ENCODE measurements at regions not wholly inside any gene's neighbourhood (a gene's known extent, or its start where the extent isn't known, plus 50 kb on each side); places are given as distances from the start of the nearest gene placed in this dataset.

GRCh38 chr17:72350073-72350472, 229.3 kb downstream of the SOX9 start:
- no peak for DNase-seq
- in situ Hi-C loops (cut with HindIII; ENCODE audit: low pct_ligation_motif_present, low sequenced_read_pairs), result no loop called here
- H3K27me3 ChIP-seq (replicated peaks), result no peaks in the 10 kb centered on the region
- H3K27ac ChIP-seq, result no peak overlapping the region
- H3K36me3 ChIP-seq (replicated peaks), result no peaks in the 10 kb centered on the region
- TF ChIP-seq CTCF (IDR thresholded peaks at IDR 0.05; ENCODE audit: low read depth, low read length, missing control alignments), result no peak
- no peak overlapping the region for H3K4me3 ChIP-seq (ENCODE audit: low read depth, low read length)

- no peak overlapping the region for H3K4me3 ChIP-seq (ENCODE audit: low read depth, low read length)
- no peaks in the 10 kb centered on the region for H3K27me3 ChIP-seq (replicated peaks)
- DNase-seq, result no peak
- in situ Hi-C loops (cut with HindIII; ENCODE audit: low pct_ligation_motif_present, low sequenced_read_pairs), result no loop called here
- H3K36me3 ChIP-seq (replicated peaks), result no peaks in the 10 kb centered on the region
- TF ChIP-seq CTCF (IDR thresholded peaks at IDR 0.05; ENCODE audit: low read depth, low read length, missing control alignments), result no peak
- H3K27ac ChIP-seq, result no peak overlapping the region
Measured at GRCh38 chr17:72351365-72351764, 230.5 kb downstream of the SOX9 start.

- Histone ChIP-seq H3K36me3 (replicated peaks) (no peaks in the 10 kb centered on the region), H3K27ac (no peak overlapping the region), H3K27me3 (replicated peaks) (no peaks in the 10 kb centered on the region), H3K4me3 (ENCODE audit: low read depth, low read length) (no peak overlapping the region)
- no peak for TF ChIP-seq CTCF (IDR thresholded peaks at IDR 0.05; ENCODE audit: low read depth, low read length, missing control alignments)
- no peak for DNase-seq
- in situ Hi-C loops (cut with HindIII; ENCODE audit: low pct_ligation_motif_present, low sequenced_read_pairs), result no loop called here
Measured at GRCh38 chr17:72351884-72352346, 231.1 kb downstream of the SOX9 start.

DNA sequence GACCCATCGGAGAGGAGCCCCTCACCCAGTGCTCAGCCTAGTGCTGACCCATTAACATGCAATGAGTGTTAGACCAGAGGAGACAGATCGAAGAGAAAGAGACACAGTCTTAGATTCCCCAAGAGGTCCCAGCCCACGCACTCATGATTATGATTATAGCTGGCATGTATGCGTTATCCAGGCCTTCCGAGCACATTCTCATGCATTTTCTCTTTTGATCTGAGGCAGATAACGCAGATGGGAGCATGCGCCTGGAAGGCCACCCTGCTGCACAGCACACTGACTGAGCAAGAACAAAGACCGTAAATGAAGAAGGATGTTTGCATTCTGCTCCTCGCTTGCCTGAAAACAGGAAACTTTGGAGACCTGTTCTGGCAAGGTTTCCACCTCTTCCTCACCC, 232.7 kb downstream of the SOX9 start:
- in situ Hi-C loops (cut with HindIII; ENCODE audit: low pct_ligation_motif_present, low sequenced_read_pairs), result no loop called here
- H3K27me3 ChIP-seq (replicated peaks), result no peaks in the 10 kb centered on the region
- TF ChIP-seq CTCF (IDR thresholded peaks at IDR 0.05; ENCODE audit: low read depth, low read length, missing control alignments), result no peak
- no peaks in the 10 kb centered on the region for H3K36me3 ChIP-seq (replicated peaks)
- H3K4me3 ChIP-seq (ENCODE audit: low read depth, low read length), result no peak overlapping the region
- no peak for DNase-seq
- H3K27ac ChIP-seq, result no peak overlapping the region

- Histone ChIP-seq H3K27ac (no peak overlapping the region), H3K36me3 (replicated peaks) (no peaks in the 10 kb centered on the region), H3K27me3 (replicated peaks) (no peaks in the 10 kb centered on the region), H3K4me3 (ENCODE audit: low read depth, low read length) (no peak overlapping the region)
- DNase-seq, result no peak
- no peak for TF ChIP-seq CTCF (IDR thresholded peaks at IDR 0.05; ENCODE audit: low read depth, low read length, missing control alignments)
- in situ Hi-C loops (cut with HindIII; ENCODE audit: low pct_ligation_motif_present, low sequenced_read_pairs), result no loop called here
Measured at GRCh38 chr17:72354071-72354470, 233.3 kb downstream of the SOX9 start.

DNA sequence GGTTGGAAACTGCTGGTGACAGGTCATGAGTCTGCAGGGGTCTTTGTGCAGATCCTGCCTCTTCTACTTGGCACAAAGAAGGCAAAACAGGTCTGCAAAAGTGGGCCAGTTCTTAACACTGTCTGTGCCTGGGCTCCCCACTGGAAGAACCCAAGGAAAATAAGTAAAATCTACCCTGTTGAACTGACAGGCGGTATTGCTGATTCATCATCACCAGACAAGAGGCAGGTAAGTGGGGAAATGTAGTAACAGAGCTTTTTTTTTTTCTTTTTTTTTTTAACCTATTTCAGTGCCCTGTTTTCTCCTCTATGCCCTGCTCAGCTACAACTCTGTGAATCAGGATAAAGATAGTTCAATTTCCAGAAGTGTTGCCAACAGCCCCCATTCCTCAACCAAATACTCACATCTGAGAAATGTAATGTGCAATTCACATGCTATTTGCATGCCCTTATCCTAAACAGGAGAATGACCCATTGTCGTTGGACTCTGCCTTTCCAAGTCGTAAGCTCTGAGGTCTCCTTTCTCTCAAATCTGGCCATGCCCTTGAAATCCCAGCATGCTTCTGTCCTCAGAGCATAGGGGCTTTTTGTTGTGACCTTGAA, 237.0 kb downstream of the SOX9 start:
- Histone ChIP-seq H3K27ac (no peak overlapping the region), H3K4me3 (ENCODE audit: low read depth, low read length) (no peak overlapping the region)
- in situ Hi-C loops (cut with HindIII; ENCODE audit: low pct_ligation_motif_present, low sequenced_read_pairs), result no loop called here

More for the DNA sequence above, 237.0 kb downstream of the SOX9 start:
- DNase-seq, result no peak
- no peaks in the 10 kb centered on the region for H3K36me3 ChIP-seq (replicated peaks)
- H3K27me3 ChIP-seq (replicated peaks), result no peaks in the 10 kb centered on the region
- no peak for TF ChIP-seq CTCF (IDR thresholded peaks at IDR 0.05; ENCODE audit: low read depth, low read length, missing control alignments)

All from brain microvascular endothelial cell (primary cell).